HG02571 (cell line): ENCODE measurements at regions not wholly inside any gene's neighbourhood (a gene's known extent, or its start where the extent isn't known, plus 50 kb on each side); places are given as distances from the start of the nearest gene placed in this dataset.
"Not testable (repeated sequence)": the region's sequence is repeated elsewhere in the genome, so short reads cannot be mapped to it uniquely, and the experiment has no call there.

Experiments
- ATAC-seq: cut with Tn5 transposase; IDR thresholded peaks from one replicate; pipeline ENCODE4 v1.9.1; 2021; ENCODE audit warnings: mild to moderate bottlenecking, moderate library complexity; ENCODE audit not compliant: unreplicated experiment

DNA sequence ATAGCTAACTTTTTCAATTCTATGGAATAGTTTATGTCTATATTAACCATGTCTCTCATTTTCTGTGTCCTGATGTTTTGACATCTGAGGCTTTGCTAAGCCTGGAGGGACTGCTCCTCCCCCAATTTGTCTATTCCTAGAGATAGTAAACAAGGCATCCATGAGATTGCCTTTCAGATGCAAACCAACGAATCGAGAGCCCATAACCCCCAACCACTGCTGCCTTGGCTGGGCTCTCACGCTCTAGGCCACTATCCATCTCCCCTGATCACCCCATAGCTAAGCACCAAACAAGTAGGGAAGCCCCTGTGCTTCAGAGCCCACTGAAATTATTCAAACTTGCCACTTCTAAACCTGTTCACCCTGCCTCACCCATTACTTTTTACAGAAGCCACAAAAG lies 437.7 kb downstream of the SETD4 start:
- ATAC-seq: no peak

GRCh38 chr21:35619184-35619583 lies 441.1 kb downstream of the SETD4 start:
- no peak for ATAC-seq

DNA sequence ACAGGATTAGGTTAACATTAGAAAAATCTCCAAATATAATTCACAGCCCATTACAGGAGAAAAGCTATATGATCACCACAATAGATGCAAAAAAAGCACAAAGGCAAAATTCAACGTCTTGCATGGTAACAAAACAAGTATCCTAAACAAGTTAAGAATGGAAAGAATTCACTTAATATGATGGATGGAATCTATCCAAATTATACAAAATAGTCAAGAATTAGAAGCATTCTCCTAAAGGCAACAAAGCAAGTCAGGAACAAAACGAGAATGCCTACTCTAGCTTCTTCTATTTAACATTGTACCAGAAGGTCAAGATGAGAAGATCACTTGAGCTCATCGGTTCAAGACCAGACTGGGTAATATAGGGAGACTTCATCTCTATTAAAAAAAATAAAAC lies 442.8 kb downstream of the SETD4 start:
- no peak for ATAC-seq

GRCh38 chr21:35616090-35616489 lies 444.2 kb downstream of the SETD4 start:
- no peak for ATAC-seq

- ATAC-seq: no peak
Observed at GRCh38 chr21:35615325-35615724, 445.0 kb downstream of the SETD4 start.

DNA sequence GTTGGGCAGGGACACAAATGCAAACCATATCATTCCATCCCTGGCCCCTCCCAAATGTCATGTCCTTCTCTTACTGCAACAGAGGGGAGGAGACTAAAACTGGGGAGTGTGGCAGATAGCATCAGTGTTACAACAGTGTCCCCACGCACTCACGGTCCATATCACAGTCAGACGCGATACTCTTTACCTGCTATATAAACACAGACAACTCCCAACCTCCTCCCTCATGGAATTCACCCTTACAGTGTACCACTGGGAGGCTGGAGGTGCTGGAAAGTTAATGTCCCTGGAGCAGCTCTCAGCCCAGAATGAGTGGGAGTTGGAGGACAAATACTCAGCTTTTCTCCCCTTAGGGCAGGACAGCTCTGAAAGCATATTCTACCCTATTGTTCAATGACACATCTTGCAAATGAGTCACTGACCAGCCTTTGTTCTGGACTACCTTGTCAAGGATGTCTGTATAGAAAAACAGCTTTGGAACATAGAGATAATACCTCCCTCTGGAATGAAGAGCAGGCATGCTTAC lies 445.9 kb downstream of the SETD4 start:
- ATAC-seq: no peak

- ATAC-seq: no peak
Observed at GRCh38 chr21:35611708-35612132, 448.6 kb downstream of the SETD4 start.

GRCh38 chr21:35609263-35609662 lies 451.1 kb downstream of the SETD4 start:
- ATAC-seq: no peak

- ATAC-seq: no peak
Observed at GRCh38 chr21:35607406-35607805, 452.9 kb downstream of the SETD4 start.

DNA sequence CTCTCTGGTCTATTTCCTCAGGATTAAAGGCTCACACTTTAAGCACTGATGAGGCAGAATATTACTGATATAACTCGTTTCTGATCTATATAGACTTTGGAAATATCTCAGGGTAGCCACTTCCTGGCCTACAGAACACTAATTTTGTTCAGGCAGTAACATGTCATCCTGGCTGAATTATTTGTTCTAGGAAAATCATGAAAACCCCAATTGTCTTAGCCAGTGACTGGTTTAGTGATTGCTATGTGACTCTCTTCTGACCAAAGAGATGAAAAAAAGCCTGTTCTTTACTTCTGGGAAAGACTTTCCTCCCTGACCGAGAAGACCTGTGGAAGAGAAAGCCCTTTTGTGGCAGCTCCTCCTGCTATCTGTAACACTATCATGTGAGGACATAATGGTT lies 453.7 kb downstream of the SETD4 start:
- no peak for ATAC-seq

- ATAC-seq: no peak
Observed at GRCh38 chr21:35606146-35606545, 454.2 kb downstream of the SETD4 start.

- ATAC-seq: no peak
Observed at GRCh38 chr21:35603494-35603893, 456.8 kb downstream of the SETD4 start.

DNA sequence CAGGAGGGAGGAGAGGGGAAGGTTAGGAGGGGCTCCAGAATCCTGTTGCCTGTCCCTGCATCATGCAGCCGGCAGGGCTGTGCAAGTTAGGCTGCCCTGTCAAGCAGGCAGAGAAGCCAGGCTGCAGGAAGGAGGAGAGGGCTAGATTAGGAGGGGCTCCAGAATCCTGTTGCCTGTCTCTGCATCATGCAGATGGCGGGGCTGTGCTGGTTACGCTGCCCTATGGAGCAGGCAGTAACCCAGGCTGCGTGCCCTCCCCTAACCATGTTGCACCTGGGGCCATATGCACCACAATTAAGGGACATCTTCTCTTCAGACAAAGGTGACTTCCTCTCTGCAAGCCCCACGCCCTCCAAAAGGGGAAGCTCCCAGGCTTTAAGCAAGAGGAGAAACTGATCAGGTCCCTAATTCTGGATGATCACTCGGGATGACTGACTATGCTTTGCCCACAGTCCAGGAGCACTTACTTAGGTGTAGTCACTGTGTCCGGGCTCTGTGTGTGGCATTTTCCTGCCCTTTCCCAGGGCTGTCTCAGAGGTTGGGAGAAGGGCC lies 457.4 kb downstream of the SETD4 start:
- no peak for ATAC-seq

- no peak for ATAC-seq
Observed at GRCh38 chr21:35601211-35601610, 459.1 kb downstream of the SETD4 start.

- no peak for ATAC-seq
Observed at GRCh38 chr21:35599164-35599563, 461.2 kb downstream of the SETD4 start.

- no peak for ATAC-seq
Observed at GRCh38 chr21:35597750-35598339, 462.5 kb downstream of the SETD4 start.

- no peak for ATAC-seq
Observed at GRCh38 chr21:35594905-35595304, 465.4 kb downstream of the SETD4 start.

DNA sequence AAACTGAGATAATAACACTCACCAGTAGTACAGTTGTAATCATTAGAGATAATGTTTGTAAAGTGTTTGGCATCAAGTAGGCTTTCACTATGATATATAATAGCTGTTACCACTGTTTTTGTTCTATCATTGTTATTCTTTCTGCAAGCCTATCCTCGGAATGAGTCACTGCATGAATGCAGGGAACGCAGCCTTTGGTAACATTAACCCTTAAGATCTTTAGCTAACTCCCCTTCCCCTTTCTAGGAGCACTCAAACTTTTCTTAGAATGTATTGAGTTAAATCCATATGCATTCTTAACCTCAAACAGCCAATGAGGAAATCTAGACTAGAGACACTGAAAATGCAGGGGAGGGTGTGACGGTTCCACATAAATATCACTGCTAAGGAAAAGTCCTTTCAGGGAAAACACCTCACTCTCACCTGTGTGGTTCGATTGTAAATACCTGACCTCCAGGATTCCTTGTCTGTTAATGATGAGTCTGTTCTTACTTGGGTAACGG lies 467.3 kb downstream of the SETD4 start:
- no peak for ATAC-seq

DNA sequence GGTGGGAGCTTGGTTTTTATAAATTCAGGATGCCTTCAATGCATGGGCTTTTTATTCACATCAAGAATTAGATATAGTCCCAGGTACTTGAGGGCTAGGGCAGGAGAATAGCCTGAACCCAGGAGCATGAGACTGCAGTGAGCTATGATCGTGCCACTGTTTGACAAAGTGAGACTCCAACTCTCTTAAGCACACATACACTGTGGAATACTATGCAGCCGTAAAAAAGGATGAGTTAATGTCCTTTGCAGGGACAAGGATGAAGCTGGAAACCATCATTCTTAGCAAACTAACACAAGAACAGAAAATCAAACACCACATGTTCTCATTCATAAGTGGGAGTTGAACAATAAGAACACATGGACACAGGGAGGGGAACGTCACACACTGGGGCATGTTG lies 470.0 kb downstream of the SETD4 start:
- not testable (repeated sequence) for ATAC-seq

DNA sequence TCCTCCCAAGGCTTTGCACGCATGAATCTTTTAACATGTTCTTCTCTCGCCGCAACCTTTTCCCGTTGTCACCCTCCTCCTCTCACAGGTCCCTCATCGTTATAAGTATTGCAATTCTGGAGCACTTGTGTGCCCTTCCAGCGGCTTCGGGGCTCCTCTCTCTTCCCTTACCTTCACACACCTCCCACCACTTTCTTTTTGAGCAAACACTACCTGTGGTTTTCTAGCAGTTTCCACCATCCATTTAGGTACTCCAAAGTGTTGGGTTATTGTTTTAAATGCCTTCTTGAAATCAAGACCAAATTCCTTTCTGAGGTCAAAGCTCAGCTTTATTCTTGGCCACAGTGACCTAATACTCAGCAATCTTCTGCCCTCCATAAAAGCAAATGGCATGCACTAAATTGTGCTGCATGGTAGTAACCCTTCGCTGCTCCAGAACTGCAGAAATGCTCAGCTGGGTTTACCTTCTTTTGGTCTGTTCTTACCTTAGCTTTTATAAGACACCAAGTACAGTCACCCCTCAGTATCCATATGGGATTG lies 472.4 kb downstream of the SETD4 start:
- no peak for ATAC-seq

GRCh38 chr21:35586305-35586704 lies 474.0 kb downstream of the SETD4 start:
- no peak for ATAC-seq

DNA sequence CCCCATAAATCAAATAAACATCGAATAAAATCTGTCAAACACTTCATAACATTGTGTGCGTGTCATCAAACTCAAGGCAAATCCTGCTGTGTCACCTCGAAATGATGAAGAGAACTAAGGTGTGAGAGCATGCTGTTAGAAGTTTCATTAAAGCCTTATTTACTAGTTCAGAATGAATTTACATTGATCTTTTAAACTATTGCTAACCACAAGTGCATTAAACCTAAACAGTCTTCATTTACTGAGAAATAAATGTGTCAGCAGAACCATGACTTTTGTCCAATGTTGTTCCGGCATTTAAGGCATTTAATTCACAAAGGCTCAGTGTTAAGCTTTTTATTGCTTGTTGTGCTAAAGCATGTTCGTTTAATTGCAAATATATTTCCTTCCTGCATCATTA lies 474.4 kb downstream of the SETD4 start:
- no peak for ATAC-seq
